Right cardiac atrium (tissue), 5 donors: ENCODE measurements at regions not wholly inside any gene's neighbourhood (a gene's known extent, or its start where the extent isn't known, plus 50 kb on each side); places are given as distances from the start of the nearest gene placed in this dataset.
A peak's percentile ranks its signal among the peaks of the same experiment; 100 is the strongest.

Experiments
- ATAC-seq, 2 donors: fragments of 200-7000 bp; cut with Tn5 transposase; one replicate each; pipeline versions ENCODE4 v1.8.0 to v1.9.1; 2020; ENCODE audit warnings: moderate library complexity in 2 of 2, mild to moderate bottlenecking in 1 of 2
- DNase-seq, 3 donors: peaks; one replicate each; pipeline ENCODE4 v3.0.0-alpha.2; 2020
- H3K27ac ChIP-seq: one replicate; pipeline ENCODE4 v1.5.1; 2013; ENCODE audit warnings: mild to moderate bottlenecking, low read length, control low read depth, moderate library complexity
- H3K27me3 ChIP-seq: one replicate; pipeline ENCODE4 v1.6.1; 2013; ENCODE audit not compliant: control insufficient read depth, insufficient read depth
- H3K4me1 ChIP-seq: one replicate; pipeline ENCODE4 v1.6.1; 2013; ENCODE audit warnings: low read length; ENCODE audit not compliant: control insufficient read depth, insufficient read depth
- H3K4me3 ChIP-seq: one replicate; pipeline ENCODE4 v1.5.1; 2013; ENCODE audit warnings: low read length, control low read depth
- H3K9me3 ChIP-seq: one replicate; pipeline ENCODE4 v1.6.1; 2013; ENCODE audit warnings: low read length; ENCODE audit not compliant: control insufficient read depth
- WGBS: extraction: QIAGEN DNeasy Blood & Tissue Kit; methylation state at CpG from one replicate; pipeline ENCODE4 v1.1.7; 2013; 5-methylcytosine and 5-hydroxymethylcytosine counted together
- intact Hi-C, 4 donors: fragments of 100-400 bp; cut with DNase I; formaldehyde crosslinking; loops; one replicate each; pipeline versions ENCODE4 v1.11.0 to v1.14.0; 2022 to 2023
- donor health status: healthy with polysubstance abuse.
- donor health status: DM: no; HTN: yes; CAD: no.
- donor health status: DM: no; HTN: no; CAD: no.
- donor health status: DM: no; HTN: yes; CAD: no; lungs with severe emphysema.
- donor health status: DM: yes; HTN: yes; CAD: no.

GRCh38 chr5:91670563-91670962 lies 287.4 kb upstream of the ARRDC3 start:
- intact Hi-C loops, result no loop called here
- H3K27ac ChIP-seq, result no peak overlapping the region
- ATAC-seq (peak; percentile 21 to 81), DNase-seq (peak in 2 of 3 donors; percentile 28 to 57)
- H3K4me1 ChIP-seq, result no peaks in the 10 kb centered on the region
- no peaks in the 10 kb centered on the region for H3K9me3 ChIP-seq
- H3K4me3 ChIP-seq, result no peak overlapping the region
- WGBS, result 31% methylated on average over 4 of the region's 4 CpGs
- H3K27me3 ChIP-seq, result no peaks in the 10 kb centered on the region

- intact Hi-C loops, result no loop called here
- Histone ChIP-seq H3K4me3 (no peak overlapping the region), H3K9me3 (no peaks in the 10 kb centered on the region), H3K27me3 (no peaks in the 10 kb centered on the region), H3K27ac (no peak overlapping the region), H3K4me1 (no peaks in the 10 kb centered on the region)
- no peak for DNase-seq
- no peak for ATAC-seq
- WGBS, result 67% methylated on average over 2 of the region's 2 CpGs
Observed at GRCh38 chr5:91670122-91670521, 287.0 kb upstream of the ARRDC3 start.

- DNase-seq (no peak), ATAC-seq (no peak)
- H3K9me3 ChIP-seq, result no peaks in the 10 kb centered on the region
- no peaks in the 10 kb centered on the region for H3K27me3 ChIP-seq
- no peaks in the 10 kb centered on the region for H3K4me1 ChIP-seq
- no peak overlapping the region for H3K4me3 ChIP-seq
- intact Hi-C loops, result no loop called here
- no peak overlapping the region for H3K27ac ChIP-seq
- 88% methylated on average over 3 of the region's 3 CpGs for WGBS
Observed at GRCh38 chr5:91668261-91668660, 285.1 kb upstream of the ARRDC3 start.

- Histone ChIP-seq H3K27ac (no peak overlapping the region), H3K4me3 (no peak overlapping the region), H3K27me3 (no peaks in the 10 kb centered on the region), H3K4me1 (no peaks in the 10 kb centered on the region), H3K9me3 (no peaks in the 10 kb centered on the region)
- DNase-seq (no peak), ATAC-seq (no peak)
- intact Hi-C loops, result no loop called here
Observed at GRCh38 chr5:91652678-91653077, 269.6 kb upstream of the ARRDC3 start.

- peak in 2 of 3 donors; percentile 32 to 41 for DNase-seq
- H3K4me1 ChIP-seq, result no peaks in the 10 kb centered on the region
- no peaks in the 10 kb centered on the region for H3K9me3 ChIP-seq
- H3K27me3 ChIP-seq, result no peaks in the 10 kb centered on the region
- no peak for ATAC-seq
- no peak overlapping the region for H3K27ac ChIP-seq
- intact Hi-C loops, result no loop called here
- no peak overlapping the region for H3K4me3 ChIP-seq
Observed at GRCh38 chr5:91651704-91652103, 268.6 kb upstream of the ARRDC3 start.

GRCh38 chr5:91645347-91645746 lies 262.2 kb upstream of the ARRDC3 start:
- WGBS, result 88% methylated on average over 4 of the region's 4 CpGs
- DNase-seq (no peak), ATAC-seq (no peak)
- intact Hi-C loops, result no loop called here
- H3K27me3 ChIP-seq, result no peaks in the 10 kb centered on the region
- H3K4me1 ChIP-seq, result no peaks in the 10 kb centered on the region
- H3K4me3 ChIP-seq, result no peak overlapping the region
- H3K27ac ChIP-seq, result no peak overlapping the region
- H3K9me3 ChIP-seq, result no peaks in the 10 kb centered on the region

- H3K4me3 ChIP-seq, result no peak overlapping the region
- no peaks in the 10 kb centered on the region for H3K27me3 ChIP-seq
- intact Hi-C loops, result no loop called here
- no peak for ATAC-seq
- H3K4me1 ChIP-seq, result no peaks in the 10 kb centered on the region
- no peak for DNase-seq
- H3K9me3 ChIP-seq, result no peaks in the 10 kb centered on the region
- 35% methylated on average over 2 of the region's 2 CpGs for WGBS
- H3K27ac ChIP-seq, result no peak overlapping the region
Observed at GRCh38 chr5:91643797-91644196, 260.7 kb upstream of the ARRDC3 start.

- intact Hi-C loops, result no loop called here
- ATAC-seq (no peak), DNase-seq (no peak)
- H3K4me1 ChIP-seq, result no peaks in the 10 kb centered on the region
- H3K4me3 ChIP-seq, result no peak overlapping the region
- H3K27me3 ChIP-seq, result no peaks in the 10 kb centered on the region
- no peak overlapping the region for H3K27ac ChIP-seq
- 81% methylated on average over 5 of the region's 5 CpGs for WGBS
- H3K9me3 ChIP-seq, result no peaks in the 10 kb centered on the region
Observed at GRCh38 chr5:91642581-91642980, 259.5 kb upstream of the ARRDC3 start.

GRCh38 chr5:91641730-91642350 lies 258.7 kb upstream of the ARRDC3 start:
- no peaks in the 10 kb centered on the region for H3K27me3 ChIP-seq
- no peaks in the 10 kb centered on the region for H3K9me3 ChIP-seq
- ATAC-seq, result no peak
- H3K27ac ChIP-seq, result no peak overlapping the region
- no peak overlapping the region for H3K4me3 ChIP-seq
- intact Hi-C loops, result no loop called here
- DNase-seq, result no peak
- WGBS, result 5% methylated on average over 2 of the region's 2 CpGs
- no peaks in the 10 kb centered on the region for H3K4me1 ChIP-seq

- 42% methylated on average over 3 of the region's 3 CpGs for WGBS
- H3K27ac ChIP-seq, result no peak overlapping the region
- H3K4me1 ChIP-seq, result no peaks in the 10 kb centered on the region
- no peaks in the 10 kb centered on the region for H3K9me3 ChIP-seq
- intact Hi-C loops, result no loop called here
- H3K4me3 ChIP-seq, result no peak overlapping the region
- ATAC-seq (no peak), DNase-seq (no peak)
- no peaks in the 10 kb centered on the region for H3K27me3 ChIP-seq
Observed at GRCh38 chr5:91639744-91640143, 256.6 kb upstream of the ARRDC3 start.

- no peak overlapping the region for H3K27ac ChIP-seq
- WGBS, result 88% methylated on average over 1 of the region's 1 CpG
- no peak for ATAC-seq
- no peaks in the 10 kb centered on the region for H3K27me3 ChIP-seq
- no peaks in the 10 kb centered on the region for H3K9me3 ChIP-seq
- intact Hi-C loops, result no loop called here
- H3K4me1 ChIP-seq, result no peaks in the 10 kb centered on the region
- no peak for DNase-seq
- no peak overlapping the region for H3K4me3 ChIP-seq
Observed at GRCh38 chr5:91638010-91638409, 254.9 kb upstream of the ARRDC3 start.
